ENCODE measurements at regions not wholly inside any gene's neighbourhood (a gene's known extent, or its start where the extent isn't known, plus 50 kb on each side); places are given as distances from the start of the nearest gene placed in this dataset.
"Not testable (repeated sequence)": the region's sequence is repeated elsewhere in the genome, so short reads cannot be mapped to it uniquely, and the experiment has no call there.

DNA sequence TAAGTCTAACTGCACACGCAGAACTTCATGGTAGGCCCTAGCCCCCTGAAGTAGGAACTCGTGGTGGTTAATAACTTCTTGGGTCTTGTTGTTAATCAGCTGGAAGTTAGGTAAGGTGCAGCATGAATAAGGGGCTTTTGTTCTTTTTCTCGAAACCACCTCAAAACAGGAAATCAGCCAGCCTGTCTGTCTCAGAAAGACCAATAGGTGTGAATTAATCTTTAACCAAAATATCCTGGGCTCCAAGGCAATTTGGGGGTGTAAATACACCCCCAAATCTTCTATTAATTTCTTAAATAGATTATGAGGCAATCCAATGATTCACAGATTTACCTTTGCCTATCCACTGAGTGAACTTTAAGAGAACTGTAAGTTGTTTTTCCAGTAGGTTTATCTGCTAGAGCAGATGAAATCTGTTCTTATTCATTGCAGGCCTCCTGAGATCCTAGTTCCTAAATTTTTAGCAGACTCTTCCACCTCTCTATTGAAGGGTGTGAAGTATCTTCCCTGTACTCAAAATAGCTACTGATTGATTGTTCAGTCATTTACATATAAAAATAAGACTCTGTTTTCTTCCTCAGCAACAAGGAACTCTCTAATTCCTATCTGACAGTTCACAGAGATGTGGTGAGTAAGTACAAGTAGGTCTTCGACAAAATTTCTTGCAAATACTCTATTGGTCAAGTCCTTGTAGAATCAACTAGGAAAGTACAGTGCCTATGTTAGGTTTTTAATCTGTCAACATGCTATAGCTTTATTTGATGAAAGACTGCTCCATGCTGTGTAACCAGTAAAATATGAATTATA lies 427.1 kb upstream of the NOX3 start:
- no peak for DNase-seq
- CTCF ChIA-PET = no interaction called here
- H3K9me3 Mint-ChIP-seq = no peaks in the 10 kb centered on the region
- no peaks in the 10 kb centered on the region for H3K27me3 Mint-ChIP-seq (ENCODE audit: low read depth)
- intact Hi-C loops (cut with micrococcal nuclease) = no loop called here
- H3K36me3 Mint-ChIP-seq (ENCODE audit: low read depth) = no peaks in the 10 kb centered on the region
- no peak overlapping the region for H3K4me3 Mint-ChIP-seq
- peaks cover 24% of the 10 kb centered on the region for H3K4me1 Mint-ChIP-seq (ENCODE audit: low read depth)
- H3K27ac Mint-ChIP-seq = no peak overlapping the region

DNA sequence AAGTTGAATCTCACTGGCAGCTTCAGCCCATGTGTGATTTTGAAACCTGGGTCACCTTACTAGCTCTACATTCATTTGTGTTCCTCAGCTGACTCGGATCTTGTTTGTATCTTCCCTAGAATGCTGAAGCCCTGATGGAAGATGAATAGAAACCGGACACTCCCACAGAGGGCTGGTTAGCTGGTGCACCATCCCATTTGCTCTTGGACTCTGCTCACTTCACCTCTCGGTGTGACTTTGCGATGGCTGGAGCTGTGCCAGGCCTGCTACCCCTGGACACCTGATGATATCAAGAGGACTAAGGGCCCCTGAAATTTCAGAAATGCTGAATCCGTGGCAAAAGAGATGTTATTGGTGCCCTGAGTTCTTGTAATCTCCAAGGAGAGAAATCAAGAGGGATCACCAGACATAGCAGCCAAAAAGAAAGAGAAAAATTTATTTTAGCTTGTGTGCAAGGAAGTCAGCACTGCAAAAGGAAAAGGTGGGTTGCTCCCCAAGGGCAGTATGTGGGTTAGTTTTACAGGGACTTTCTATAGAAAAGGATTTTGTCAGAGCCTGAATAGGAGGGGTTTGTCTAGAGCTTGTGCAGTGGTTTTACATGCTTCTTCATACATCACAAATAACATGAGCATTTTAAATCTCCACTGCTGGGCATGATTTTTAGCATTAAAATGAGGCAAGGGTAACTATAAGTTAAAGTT lies 426.3 kb upstream of the NOX3 start:
- no peak overlapping the region for H3K4me3 Mint-ChIP-seq
- H3K9me3 Mint-ChIP-seq = no peaks in the 10 kb centered on the region
- intact Hi-C loops (cut with micrococcal nuclease) = no loop called here
- CTCF ChIA-PET = no interaction called here
- no peaks in the 10 kb centered on the region for H3K27me3 Mint-ChIP-seq (ENCODE audit: low read depth)
- H3K4me1 Mint-ChIP-seq (ENCODE audit: low read depth) = peaks cover 24% of the 10 kb centered on the region
- no peak for DNase-seq
- H3K36me3 Mint-ChIP-seq (ENCODE audit: low read depth) = no peaks in the 10 kb centered on the region
- H3K27ac Mint-ChIP-seq = no peak overlapping the region

DNA sequence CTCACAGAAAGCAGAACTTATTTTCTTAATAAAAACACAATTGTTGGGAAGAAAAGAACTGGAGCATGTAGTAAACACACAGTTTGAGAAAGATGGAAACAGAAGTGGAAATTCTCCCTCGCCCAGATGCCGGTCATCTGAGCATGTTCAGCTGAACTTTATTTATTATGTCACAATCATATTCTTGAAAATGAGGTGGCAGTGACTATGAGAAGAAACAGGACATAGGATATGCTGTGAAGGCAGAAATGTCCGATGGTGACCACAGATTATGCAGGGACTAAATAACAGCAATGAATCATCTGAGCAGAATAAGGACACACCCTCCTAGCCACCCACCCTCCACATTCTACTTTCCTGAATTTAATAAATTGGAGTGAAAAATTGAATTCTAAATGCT lies 425.3 kb upstream of the NOX3 start:
- H3K4me3 Mint-ChIP-seq = no peak overlapping the region
- H3K27me3 Mint-ChIP-seq (ENCODE audit: low read depth) = no peaks in the 10 kb centered on the region
- intact Hi-C loops (cut with micrococcal nuclease) = no loop called here
- H3K4me1 Mint-ChIP-seq (ENCODE audit: low read depth) = peaks cover 24% of the 10 kb centered on the region
- CTCF ChIA-PET = no interaction called here
- no peak for DNase-seq
- no peak overlapping the region for H3K27ac Mint-ChIP-seq
- H3K9me3 Mint-ChIP-seq = no peaks in the 10 kb centered on the region
- no peaks in the 10 kb centered on the region for H3K36me3 Mint-ChIP-seq (ENCODE audit: low read depth)

DNA sequence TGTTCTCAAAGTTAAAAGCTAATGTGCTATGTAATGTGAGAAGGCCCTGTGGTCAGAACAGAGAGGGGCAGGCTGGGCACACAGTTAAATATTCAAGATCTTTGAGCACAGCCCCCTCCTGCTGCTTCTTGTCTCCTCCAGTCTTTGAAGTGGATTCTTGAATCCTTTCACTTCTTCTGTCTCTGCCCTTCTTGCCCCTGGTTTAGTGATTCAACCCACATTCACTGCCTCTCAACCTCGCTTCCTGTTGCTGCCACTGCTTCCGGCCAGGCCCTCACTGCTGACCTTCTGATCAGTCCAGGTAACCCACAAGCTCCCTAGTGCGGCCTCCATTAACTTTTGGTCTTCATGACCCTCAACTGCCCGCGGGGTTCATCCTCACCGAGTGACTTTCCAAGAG lies 417.3 kb upstream of the NOX3 start:
- no peak for DNase-seq
- H3K4me3 Mint-ChIP-seq = no peak overlapping the region
- H3K36me3 Mint-ChIP-seq (ENCODE audit: low read depth) = no peaks in the 10 kb centered on the region
- no peaks in the 10 kb centered on the region for H3K27me3 Mint-ChIP-seq (ENCODE audit: low read depth)
- H3K9me3 Mint-ChIP-seq = peaks cover 3% of the 10 kb centered on the region
- CTCF ChIA-PET = no interaction called here
- intact Hi-C loops (cut with micrococcal nuclease) = no loop called here
- H3K27ac Mint-ChIP-seq = no peak overlapping the region
- peaks cover 6% of the 10 kb centered on the region for H3K4me1 Mint-ChIP-seq (ENCODE audit: low read depth)

DNA sequence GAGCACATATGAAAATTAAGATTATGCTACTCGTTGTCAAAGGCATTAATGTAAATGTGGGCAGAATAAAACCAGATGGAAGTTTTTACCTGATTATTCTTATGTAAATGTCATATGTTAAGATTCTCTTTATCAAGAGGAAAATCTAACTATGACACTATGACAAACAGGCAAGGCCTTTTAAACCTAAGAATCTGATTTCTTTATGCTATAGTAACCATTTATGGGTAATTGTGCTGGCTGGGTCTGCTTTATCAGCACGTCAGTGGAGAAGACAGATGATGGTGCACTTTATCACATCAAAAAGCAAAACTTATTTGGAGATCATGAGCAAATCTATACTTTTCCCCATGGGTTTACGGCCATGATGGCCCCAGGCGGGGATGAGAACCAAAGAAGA lies 412.0 kb upstream of the NOX3 start:
- CTCF ChIA-PET = no interaction called here
- peaks cover 2% of the 10 kb centered on the region for H3K27me3 Mint-ChIP-seq (ENCODE audit: low read depth)

DNA sequence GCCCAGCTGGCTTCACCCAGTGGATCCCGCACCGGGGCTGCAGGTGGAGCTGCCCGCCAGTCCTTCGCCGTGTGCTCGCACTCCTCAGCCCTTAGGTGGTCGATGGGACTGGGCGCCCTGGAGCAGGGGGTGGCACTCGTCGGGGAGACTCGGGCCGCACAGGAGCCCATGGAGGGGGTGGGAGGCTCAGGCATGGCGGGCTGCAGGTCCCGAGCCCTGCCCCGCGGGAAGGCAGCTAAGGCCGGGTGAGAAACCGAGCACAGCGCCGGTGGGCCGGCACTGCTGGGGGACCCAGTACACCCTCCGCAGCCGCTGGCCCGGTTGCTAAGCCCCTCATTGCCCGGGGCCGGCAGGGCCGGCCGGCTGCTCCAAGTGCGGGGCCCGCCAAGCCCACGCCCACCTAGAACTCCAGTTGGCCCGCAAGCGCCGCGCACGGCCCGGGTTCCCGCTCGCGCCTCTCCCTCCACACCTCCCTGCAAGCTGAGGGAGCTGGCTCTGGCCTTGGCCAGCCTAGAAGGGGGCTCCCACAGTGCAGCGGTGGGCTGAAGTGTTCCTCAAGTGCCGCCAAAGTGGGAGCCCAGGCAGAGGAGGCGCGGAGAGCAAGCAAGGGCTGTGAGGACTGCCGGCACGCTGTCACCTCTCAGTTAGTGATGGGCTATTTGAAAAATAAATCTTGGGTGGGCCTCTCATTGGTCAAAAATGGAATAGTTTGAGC lies 411.2 kb upstream of the NOX3 start:
- H3K9me3 Mint-ChIP-seq = peaks cover 12% of the 10 kb centered on the region
- H3K27ac Mint-ChIP-seq = not testable (repeated sequence)

More for the DNA sequence above, 412.0 kb upstream of the NOX3 start:
- Mint-ChIP-seq H3K9me3 (peaks cover 10% of the 10 kb centered on the region), H3K4me1 (ENCODE audit: low read depth) (no peaks in the 10 kb centered on the region), H3K36me3 (ENCODE audit: low read depth) (no peaks in the 10 kb centered on the region), H3K4me3 (no peak overlapping the region), H3K27ac (no peak overlapping the region)
- no peak for DNase-seq
- intact Hi-C loops (cut with micrococcal nuclease) = no loop called here

DNA sequence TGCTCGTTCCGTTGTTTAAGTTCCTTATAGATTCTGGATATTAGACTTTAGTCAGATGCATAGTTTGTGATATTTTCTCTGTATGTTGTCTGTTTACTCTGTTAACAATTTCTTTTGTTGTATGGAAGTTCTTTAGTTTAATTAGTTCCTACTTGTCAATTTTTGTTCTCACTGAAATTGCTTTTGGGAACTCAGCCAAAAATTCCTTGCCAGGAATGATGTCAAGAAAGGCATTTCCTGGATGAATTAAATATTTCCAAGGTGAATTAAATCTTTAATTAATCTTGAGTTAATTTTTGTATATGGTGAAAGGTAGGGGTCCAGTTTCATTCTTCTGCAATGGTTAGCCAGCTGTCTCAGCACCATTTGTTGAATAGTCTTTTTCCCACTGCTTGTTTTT lies 406.2 kb upstream of the NOX3 start:
- Mint-ChIP-seq H3K27me3 (ENCODE audit: low read depth) (peaks cover 2% of the 10 kb centered on the region), H3K36me3 (ENCODE audit: low read depth) (peaks cover 8% of the 10 kb centered on the region), H3K4me3 (no peak overlapping the region), H3K27ac (no peak overlapping the region), H3K4me1 (ENCODE audit: low read depth) (no peaks in the 10 kb centered on the region), H3K9me3 (peaks cover 28% of the 10 kb centered on the region)
- DNase-seq = no peak
- intact Hi-C loops (cut with micrococcal nuclease) = no loop called here
- CTCF ChIA-PET = no interaction called here

More for the DNA sequence above, 411.2 kb upstream of the NOX3 start:
- intact Hi-C loops (cut with micrococcal nuclease); H3K4me3 Mint-ChIP-seq; H3K4me1 Mint-ChIP-seq (ENCODE audit: low read depth); CTCF ChIA-PET; DNase-seq; H3K36me3 Mint-ChIP-seq (ENCODE audit: low read depth); H3K27me3 Mint-ChIP-seq (ENCODE audit: low read depth): not testable (repeated sequence)

DNA sequence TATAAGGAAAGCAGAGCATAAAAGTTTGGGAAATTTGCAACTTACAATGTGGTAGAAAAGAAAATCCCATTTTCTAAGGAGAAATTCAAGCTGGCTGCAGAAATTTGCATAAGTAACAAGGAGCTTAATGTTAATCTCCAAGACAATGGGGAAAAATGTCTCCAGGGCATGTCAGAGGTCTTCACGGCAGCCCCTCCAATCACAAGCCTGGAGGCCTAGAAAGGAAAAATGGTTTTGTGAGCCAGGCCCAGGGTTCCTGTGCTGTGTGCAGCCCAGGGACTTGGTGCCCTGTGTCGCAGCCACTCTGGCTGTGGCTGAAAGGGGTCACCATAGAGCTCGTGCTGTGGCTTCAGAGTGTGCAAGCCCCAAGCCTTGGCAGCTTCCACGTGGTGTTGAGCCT lies 403.3 kb upstream of the NOX3 start:
- peaks cover 28% of the 10 kb centered on the region for H3K9me3 Mint-ChIP-seq
- H3K36me3 Mint-ChIP-seq (ENCODE audit: low read depth); DNase-seq; H3K27ac Mint-ChIP-seq; intact Hi-C loops (cut with micrococcal nuclease); CTCF ChIA-PET; H3K27me3 Mint-ChIP-seq (ENCODE audit: low read depth); H3K4me3 Mint-ChIP-seq; H3K4me1 Mint-ChIP-seq (ENCODE audit: low read depth): not testable (repeated sequence)

DNA sequence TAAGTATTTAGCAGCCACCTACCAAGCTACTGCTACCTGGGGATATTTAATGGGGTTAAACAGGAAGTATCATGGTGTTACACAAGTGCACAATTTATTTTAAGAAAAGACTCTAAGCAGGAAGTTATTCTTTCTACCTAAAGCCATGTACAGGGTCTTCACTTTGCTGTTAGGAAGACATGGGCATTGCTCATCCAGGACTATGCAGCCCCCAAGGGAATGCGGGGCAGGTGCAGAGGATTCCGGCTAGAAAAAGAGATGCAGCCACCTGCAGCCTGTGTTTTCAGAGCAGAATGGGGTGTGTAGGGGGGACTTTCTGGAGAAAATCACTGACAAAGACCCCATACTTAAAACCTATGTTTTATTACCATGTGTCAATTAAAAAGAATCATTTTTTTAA lies 399.1 kb upstream of the NOX3 start:
- intact Hi-C loops (cut with micrococcal nuclease) = no loop called here
- Mint-ChIP-seq H3K4me1 (ENCODE audit: low read depth) (no peaks in the 10 kb centered on the region), H3K36me3 (ENCODE audit: low read depth) (peaks cover 6% of the 10 kb centered on the region), H3K27ac (no peak overlapping the region), H3K9me3 (peaks cover 12% of the 10 kb centered on the region), H3K27me3 (ENCODE audit: low read depth) (no peaks in the 10 kb centered on the region), H3K4me3 (no peak overlapping the region)
- DNase-seq = no peak
- CTCF ChIA-PET = no interaction called here

DNA sequence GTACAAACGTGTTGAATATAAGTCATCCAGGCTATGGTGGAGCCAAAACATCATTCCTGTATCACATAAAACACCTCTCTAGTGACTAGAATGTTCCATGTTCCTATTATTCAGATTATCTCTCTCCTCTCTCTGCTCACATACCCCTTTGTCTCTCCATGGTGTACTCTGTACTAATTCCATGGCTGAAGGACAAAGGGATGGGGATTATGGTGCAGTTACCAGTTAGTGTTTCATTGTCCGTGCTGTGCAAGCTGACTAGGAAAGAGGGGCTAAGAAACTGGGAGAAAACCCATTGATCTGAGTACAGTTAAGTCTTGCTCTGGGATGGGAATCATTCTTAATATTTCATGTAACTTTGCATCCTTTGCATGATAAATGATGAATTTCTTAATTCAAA lies 397.4 kb upstream of the NOX3 start:
- Mint-ChIP-seq H3K4me1 (ENCODE audit: low read depth) (no peaks in the 10 kb centered on the region), H3K9me3 (no peaks in the 10 kb centered on the region)

DNA sequence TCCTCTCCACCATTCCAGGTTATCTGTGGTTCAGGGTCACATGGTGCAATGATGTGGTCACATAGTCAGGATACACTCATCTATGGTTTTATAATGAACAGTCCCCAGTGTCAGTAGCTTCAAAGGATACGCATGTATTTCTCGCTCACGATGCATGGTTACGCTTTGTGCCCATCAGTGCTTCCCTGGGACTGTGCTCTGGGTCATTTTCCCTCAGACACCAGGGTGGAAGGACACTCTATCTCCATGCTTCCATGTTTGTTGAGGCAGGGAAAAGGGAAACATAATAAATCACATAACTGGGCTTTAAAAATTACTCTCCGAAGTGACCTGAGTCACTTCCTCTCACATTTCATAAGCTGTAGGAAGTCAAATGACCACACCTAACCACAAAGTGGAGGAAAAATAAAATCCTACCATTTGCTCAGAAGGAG lies 394.8 kb upstream of the NOX3 start:
- Mint-ChIP-seq H3K9me3 (peaks cover 7% of the 10 kb centered on the region), H3K4me1 (ENCODE audit: low read depth) (no peaks in the 10 kb centered on the region), H3K27ac (no peak overlapping the region), H3K36me3 (ENCODE audit: low read depth) (peaks cover under 1% of the 10 kb centered on the region), H3K4me3 (no peak overlapping the region), H3K27me3 (ENCODE audit: low read depth) (no peaks in the 10 kb centered on the region)
- intact Hi-C loops (cut with micrococcal nuclease) = no loop called here
- CTCF ChIA-PET = no interaction called here
- no peak for DNase-seq

More for the DNA sequence above, 397.4 kb upstream of the NOX3 start:
- Mint-ChIP-seq H3K36me3 (ENCODE audit: low read depth) (no peaks in the 10 kb centered on the region), H3K4me3 (no peak overlapping the region), H3K27ac (no peak overlapping the region), H3K27me3 (ENCODE audit: low read depth) (no peaks in the 10 kb centered on the region)
- intact Hi-C loops (cut with micrococcal nuclease) = no loop called here
- CTCF ChIA-PET = no interaction called here
- DNase-seq = no peak

DNA sequence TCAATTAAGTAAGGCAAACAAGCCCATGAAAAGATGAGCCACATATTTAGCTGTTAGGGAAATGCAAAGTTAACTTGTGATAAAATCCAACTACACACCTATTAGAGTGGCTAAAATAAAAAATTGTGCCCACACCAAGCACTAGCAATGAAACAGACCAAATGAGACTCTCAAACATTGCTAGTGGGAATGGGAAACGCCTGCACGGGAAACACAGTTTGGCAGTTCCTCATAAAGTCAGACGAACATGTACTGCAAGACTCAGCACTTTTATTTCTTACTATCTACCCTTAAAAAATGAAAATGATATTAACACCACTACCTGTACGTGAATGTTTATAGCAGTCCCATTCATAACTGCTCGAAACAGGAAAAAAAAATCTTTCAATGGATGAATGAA lies 392.1 kb upstream of the NOX3 start:
- no peaks in the 10 kb centered on the region for H3K27me3 Mint-ChIP-seq (ENCODE audit: low read depth)
- no peaks in the 10 kb centered on the region for H3K4me1 Mint-ChIP-seq (ENCODE audit: low read depth)
- intact Hi-C loops (cut with micrococcal nuclease) = no loop called here
- no peak overlapping the region for H3K4me3 Mint-ChIP-seq
- H3K9me3 Mint-ChIP-seq = peaks cover 16% of the 10 kb centered on the region
- DNase-seq = no peak
- no peak overlapping the region for H3K27ac Mint-ChIP-seq
- peaks cover 3% of the 10 kb centered on the region for H3K36me3 Mint-ChIP-seq (ENCODE audit: low read depth)
- CTCF ChIA-PET = no interaction called here

DNA sequence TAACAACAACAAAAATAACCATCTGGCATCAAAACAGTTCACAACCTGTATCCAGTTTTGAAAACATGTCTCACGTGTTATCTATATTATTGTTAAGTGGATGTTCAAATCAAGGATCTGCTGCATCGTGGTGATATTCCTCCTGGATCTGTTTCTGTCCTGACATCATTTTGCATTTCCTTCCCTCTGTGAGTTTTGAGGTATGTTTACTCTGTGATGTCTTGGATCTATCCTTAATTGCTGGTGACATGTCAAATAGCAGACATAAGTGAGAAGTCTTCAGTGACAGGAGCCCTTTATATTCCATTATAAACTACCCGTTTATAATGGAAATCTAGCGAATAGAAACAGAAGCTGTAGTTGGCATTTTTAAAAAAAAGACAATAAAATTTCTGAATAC lies 381.8 kb upstream of the NOX3 start:
- intact Hi-C loops (cut with micrococcal nuclease) = no loop called here
- Mint-ChIP-seq H3K4me3 (no peak overlapping the region), H3K27me3 (ENCODE audit: low read depth) (peaks cover 3% of the 10 kb centered on the region)

More for the DNA sequence above, 381.8 kb upstream of the NOX3 start:
- Mint-ChIP-seq H3K4me1 (ENCODE audit: low read depth) (no peaks in the 10 kb centered on the region), H3K9me3 (no peaks in the 10 kb centered on the region), H3K27ac (no peak overlapping the region), H3K36me3 (ENCODE audit: low read depth) (no peaks in the 10 kb centered on the region)
- CTCF ChIA-PET = no interaction called here
- DNase-seq = no peak

All from activated naive CD4-positive, alpha-beta T cell treated with anti-CD3 and anti-CD28 coated beads for 36 hours (primary cell).